ENCODE measurements at regions not wholly inside any gene's neighbourhood (a gene's known extent, or its start where the extent isn't known, plus 50 kb on each side); places are given as distances from the start of the nearest gene placed in this dataset.

DNA sequence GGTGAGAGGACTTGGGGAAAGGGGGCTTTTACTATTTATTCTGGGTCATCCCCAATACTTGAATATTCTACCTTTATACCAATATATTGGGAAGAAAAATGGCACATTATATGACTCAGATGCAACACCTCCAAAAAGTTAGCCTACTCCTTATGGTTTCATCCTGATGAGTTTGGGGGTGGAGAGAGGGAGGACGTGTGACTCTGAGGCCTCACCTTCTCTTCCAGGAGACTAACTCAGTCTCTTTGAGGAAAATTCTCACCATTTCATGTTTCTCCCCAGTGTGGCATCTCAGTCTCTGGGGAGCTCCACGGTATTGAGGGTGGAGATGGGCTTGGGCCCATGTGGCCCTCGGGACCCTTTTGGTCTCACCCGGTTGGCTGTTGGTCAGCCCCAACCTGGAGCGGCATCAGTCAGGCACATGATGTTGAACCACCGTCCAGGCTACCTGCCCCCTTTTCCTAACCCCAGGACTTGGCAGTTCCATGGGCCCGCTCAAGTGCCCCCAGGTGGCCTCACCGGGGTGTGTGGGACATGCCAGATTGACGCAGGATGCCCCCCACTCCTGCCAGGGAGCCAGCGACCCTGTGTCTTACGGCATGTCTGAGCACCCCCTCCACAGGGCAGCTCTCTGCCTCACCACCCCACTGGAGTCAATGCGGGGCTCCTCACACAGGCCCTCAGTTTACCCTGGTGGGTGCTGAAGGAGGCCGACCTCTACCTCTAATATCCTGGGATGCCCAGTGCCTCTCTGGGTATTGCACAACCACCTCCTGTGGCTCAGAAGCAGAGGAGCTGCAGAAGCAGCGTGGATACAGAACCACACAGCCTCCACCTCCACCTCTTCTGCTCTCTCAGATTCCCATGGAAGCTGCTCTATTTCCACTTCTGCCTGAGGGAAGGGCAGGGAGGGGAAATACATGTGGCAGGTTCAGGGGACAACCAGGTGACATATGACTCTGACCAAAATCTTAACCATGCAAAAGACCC, 297.4 kb downstream of the EIPR1 start:
- H3K4me3 Mint-ChIP-seq, result no peak overlapping the region
- H3K36me3 ChIP-seq (ENCODE audit: insufficient read depth, low read length), result no peaks in the 10 kb centered on the region
- no peak for DNase-seq
- ChIA-PET CTCF (no interaction called here), POLR2A (no interaction called here)
- no peak overlapping the region for H3K4me3 ChIP-seq (ENCODE audit: low read length)
- H3K4me1 Mint-ChIP-seq, result no peaks in the 10 kb centered on the region
- H3K27me3 ChIP-seq (ENCODE audit: insufficient read depth, low read length, poor library complexity, severe bottlenecking), result no peaks in the 10 kb centered on the region
- H3K4me1 ChIP-seq (ENCODE audit: insufficient read depth, low read length), result no peaks in the 10 kb centered on the region
- peaks cover 8 to 32% of the 10 kb centered on the region in 2 donors for H3K27me3 Mint-ChIP-seq
- no peaks in the 10 kb centered on the region for H3K9me3 ChIP-seq (ENCODE audit: low read length)
- H3K9me3 Mint-ChIP-seq, result peaks cover 1 to 14% (median 7%) of the 10 kb centered on the region in 5 donors
- no peak overlapping the region for H3K27ac ChIP-seq (ENCODE audit: low read depth, low read length)
- H3K36me3 Mint-ChIP-seq, result peaks cover 0 to 7% (median 0%) of the 10 kb centered on the region in 3 donors
- H3K27ac Mint-ChIP-seq, result no peak overlapping the region

- peaks cover 0 to 7% (median 0%) of the 10 kb centered on the region in 3 donors for H3K36me3 Mint-ChIP-seq
- Histone ChIP-seq H3K27ac (ENCODE audit: low read depth, low read length) (no peak overlapping the region), H3K9me3 (ENCODE audit: low read length) (no peaks in the 10 kb centered on the region), H3K36me3 (ENCODE audit: insufficient read depth, low read length) (no peaks in the 10 kb centered on the region), H3K4me1 (ENCODE audit: insufficient read depth, low read length) (no peaks in the 10 kb centered on the region), H3K4me3 (ENCODE audit: low read length) (no peak overlapping the region), H3K27me3 (ENCODE audit: insufficient read depth, low read length, poor library complexity, severe bottlenecking) (no peaks in the 10 kb centered on the region)
- H3K27ac Mint-ChIP-seq, result no peak overlapping the region
- ChIA-PET POLR2A (no interaction called here), CTCF (no interaction called here)
- no peaks in the 10 kb centered on the region for H3K4me1 Mint-ChIP-seq
- DNase-seq, result no peak
- peaks cover 8 to 38% of the 10 kb centered on the region in 2 donors for H3K27me3 Mint-ChIP-seq
- no peak overlapping the region for H3K4me3 Mint-ChIP-seq
- peaks cover 0 to 9% (median 6%) of the 10 kb centered on the region in 5 donors for H3K9me3 Mint-ChIP-seq
Measured at GRCh38 chr2:3079466-3079865, 298.2 kb downstream of the EIPR1 start.

DNA sequence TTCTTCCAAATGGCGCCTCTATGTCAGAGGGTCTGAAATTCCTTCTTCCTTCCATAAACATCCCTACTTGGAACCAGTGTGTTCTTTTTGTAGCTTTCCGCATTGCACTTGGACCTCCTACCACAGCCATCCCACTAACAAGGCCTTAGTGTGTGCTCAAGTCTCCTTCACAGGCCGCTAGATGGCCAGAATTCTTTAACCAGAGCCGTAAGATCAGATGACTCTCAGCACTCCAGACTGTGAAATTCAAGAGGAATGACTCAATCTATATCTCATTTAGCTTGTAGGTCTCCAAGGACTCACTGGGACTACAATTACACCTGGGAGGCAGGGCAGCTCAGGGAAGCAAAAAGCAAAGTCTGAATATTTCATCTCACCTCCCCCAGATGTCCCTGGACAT, 298.9 kb downstream of the EIPR1 start:
- H3K4me1 ChIP-seq (ENCODE audit: insufficient read depth, low read length), result no peaks in the 10 kb centered on the region
- Mint-ChIP-seq H3K36me3 (peaks cover 0 to 6% (median 0%) of the 10 kb centered on the region in 3 donors), H3K4me1 (no peaks in the 10 kb centered on the region), H3K27me3 (peaks cover 6 to 36% of the 10 kb centered on the region in 2 donors), H3K4me3 (no peak overlapping the region), H3K9me3 (peaks cover 0 to 8% (median 4%) of the 10 kb centered on the region in 5 donors), H3K27ac (no peak overlapping the region)
- H3K4me3 ChIP-seq (ENCODE audit: low read length), result no peak overlapping the region
- POLR2A ChIA-PET, result no interaction called here
- no peaks in the 10 kb centered on the region for H3K9me3 ChIP-seq (ENCODE audit: low read length)
- no peak for DNase-seq
- no peak overlapping the region for H3K27ac ChIP-seq (ENCODE audit: low read depth, low read length)
- CTCF ChIA-PET, result no interaction called here
- no peaks in the 10 kb centered on the region for H3K36me3 ChIP-seq (ENCODE audit: insufficient read depth, low read length)
- H3K27me3 ChIP-seq (ENCODE audit: insufficient read depth, low read length, poor library complexity, severe bottlenecking), result no peaks in the 10 kb centered on the region

DNA sequence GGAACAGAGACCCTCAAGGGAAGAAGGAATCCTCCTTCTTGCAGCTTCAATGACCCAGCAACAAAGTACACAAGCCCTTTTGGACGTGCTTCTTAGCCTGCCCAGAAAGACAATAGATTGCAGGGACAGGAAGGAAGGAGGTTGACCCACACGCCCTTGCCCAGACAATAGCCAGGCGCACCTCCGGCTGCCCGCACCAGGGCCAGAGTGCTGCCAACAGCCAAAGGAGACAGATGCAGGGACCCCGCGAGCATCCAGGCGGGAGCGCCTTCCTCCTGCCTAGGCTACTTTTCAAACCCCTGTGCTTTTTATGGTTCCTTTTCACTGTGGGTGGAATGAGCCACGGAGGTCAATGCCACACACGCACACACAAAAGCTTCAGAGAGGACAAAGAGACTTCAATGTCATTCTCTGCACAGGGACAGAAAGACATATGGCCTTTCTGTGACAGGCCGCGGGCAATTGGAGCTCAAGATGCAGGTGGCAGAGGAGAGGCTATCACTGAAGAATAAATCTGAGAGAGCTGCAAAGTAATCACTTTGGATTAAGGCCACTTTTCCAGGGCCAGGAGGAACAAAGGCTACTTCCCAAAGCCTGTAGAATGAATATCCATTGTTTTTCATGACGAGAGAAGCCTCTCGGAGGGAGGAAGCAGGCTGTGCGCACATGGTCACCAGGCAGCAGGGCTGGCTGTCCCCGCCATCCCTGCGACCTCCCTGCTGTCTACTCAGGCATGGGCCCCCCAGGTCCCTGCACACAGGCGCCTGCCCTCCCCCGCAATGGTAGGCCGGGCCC, 300.6 kb downstream of the EIPR1 start:
- no peaks in the 10 kb centered on the region for H3K36me3 Mint-ChIP-seq
- POLR2A ChIA-PET, result no interaction called here
- Histone ChIP-seq H3K27ac (ENCODE audit: low read depth, low read length) (no peak overlapping the region), H3K4me1 (ENCODE audit: insufficient read depth, low read length) (no peaks in the 10 kb centered on the region), H3K9me3 (ENCODE audit: low read length) (no peaks in the 10 kb centered on the region), H3K27me3 (ENCODE audit: insufficient read depth, low read length, poor library complexity, severe bottlenecking) (no peaks in the 10 kb centered on the region), H3K36me3 (ENCODE audit: insufficient read depth, low read length) (no peaks in the 10 kb centered on the region), H3K4me3 (ENCODE audit: low read length) (no peak overlapping the region)
- H3K9me3 Mint-ChIP-seq, result peaks cover 0 to 6% (median 0%) of the 10 kb centered on the region in 5 donors
- no peaks in the 10 kb centered on the region for H3K4me1 Mint-ChIP-seq
- no peak overlapping the region for H3K27ac Mint-ChIP-seq
- H3K27me3 Mint-ChIP-seq, result peaks cover 3 to 31% of the 10 kb centered on the region in 2 donors
- no peak for DNase-seq
- CTCF ChIA-PET, result no interaction called here
- no peak overlapping the region for H3K4me3 Mint-ChIP-seq

DNA sequence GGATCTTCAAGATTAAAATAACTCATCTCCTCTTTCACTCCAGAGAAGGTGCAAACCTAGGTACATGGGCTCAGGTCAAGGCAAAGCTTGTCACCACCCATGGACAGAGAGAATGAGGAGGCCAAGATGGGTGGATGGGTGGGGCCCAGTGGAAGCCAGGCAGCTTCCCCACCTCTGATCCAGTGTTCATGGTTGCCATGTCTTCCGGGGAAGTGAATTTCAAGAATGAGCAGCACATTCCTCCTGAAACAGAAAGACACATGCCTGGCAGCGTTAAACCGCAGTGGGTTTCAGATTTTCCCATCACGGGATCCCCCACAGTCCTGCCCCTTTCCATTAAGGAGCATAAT, 301.7 kb downstream of the EIPR1 start:
- H3K36me3 Mint-ChIP-seq, result no peaks in the 10 kb centered on the region
- no peaks in the 10 kb centered on the region for H3K36me3 ChIP-seq (ENCODE audit: insufficient read depth, low read length)
- DNase-seq, result no peak
- ChIA-PET CTCF (no interaction called here), POLR2A (no interaction called here)
- H3K27ac Mint-ChIP-seq, result no peak overlapping the region
- no peak overlapping the region for H3K4me3 Mint-ChIP-seq
- no peaks in the 10 kb centered on the region for H3K4me1 Mint-ChIP-seq
- no peaks in the 10 kb centered on the region for H3K9me3 ChIP-seq (ENCODE audit: low read length)
- peaks cover 3 to 21% of the 10 kb centered on the region in 2 donors for H3K27me3 Mint-ChIP-seq
- H3K4me1 ChIP-seq (ENCODE audit: insufficient read depth, low read length), result no peaks in the 10 kb centered on the region
- H3K27ac ChIP-seq (ENCODE audit: low read depth, low read length), result no peak overlapping the region
- no peak overlapping the region for H3K4me3 ChIP-seq (ENCODE audit: low read length)
- no peaks in the 10 kb centered on the region for H3K27me3 ChIP-seq (ENCODE audit: insufficient read depth, low read length, poor library complexity, severe bottlenecking)
- H3K9me3 Mint-ChIP-seq, result peaks cover 0 to 5% (median 0%) of the 10 kb centered on the region in 5 donors

GRCh38 chr2:3075316-3075990, 302.2 kb downstream of the EIPR1 start:
- CTCF ChIA-PET, result no interaction called here
- H3K27ac ChIP-seq (ENCODE audit: low read depth, low read length), result no peak overlapping the region
- H3K36me3 ChIP-seq (ENCODE audit: insufficient read depth, low read length), result no peaks in the 10 kb centered on the region
- Mint-ChIP-seq H3K36me3 (no peaks in the 10 kb centered on the region), H3K27me3 (peaks cover 3 to 16% of the 10 kb centered on the region in 2 donors), H3K4me1 (no peaks in the 10 kb centered on the region), H3K9me3 (peaks cover 0 to 2% (median 0%) of the 10 kb centered on the region in 5 donors), H3K27ac (no peak overlapping the region), H3K4me3 (no peak overlapping the region)
- POLR2A ChIA-PET, result no interaction called here
- H3K4me3 ChIP-seq (ENCODE audit: low read length), result no peak overlapping the region
- no peaks in the 10 kb centered on the region for H3K27me3 ChIP-seq (ENCODE audit: insufficient read depth, low read length, poor library complexity, severe bottlenecking)
- DNase-seq, result no peak
- no peaks in the 10 kb centered on the region for H3K9me3 ChIP-seq (ENCODE audit: low read length)
- no peaks in the 10 kb centered on the region for H3K4me1 ChIP-seq (ENCODE audit: insufficient read depth, low read length)

DNA sequence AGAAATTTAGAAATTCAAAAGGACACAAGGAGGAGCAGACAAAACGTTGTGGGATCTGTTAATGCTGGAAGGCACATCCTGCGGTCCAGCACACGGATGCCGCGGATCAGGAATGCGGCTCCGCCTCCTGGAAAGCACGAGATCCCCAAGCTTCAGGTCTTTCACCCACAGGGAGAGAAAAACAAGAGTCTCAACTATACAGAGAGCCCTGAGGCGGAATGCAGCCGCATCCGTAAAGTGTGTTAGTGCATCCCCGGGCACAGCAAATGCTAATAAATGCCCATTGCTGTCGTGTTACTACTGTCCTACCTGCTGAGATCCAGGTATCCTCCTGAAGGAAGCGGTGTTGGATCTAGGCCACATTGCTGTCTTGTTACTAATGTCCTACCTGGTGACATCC, 303.9 kb downstream of the EIPR1 start:
- Mint-ChIP-seq H3K36me3 (no peaks in the 10 kb centered on the region), H3K27me3 (peaks cover 2 to 15% of the 10 kb centered on the region in 2 donors), H3K27ac (no peak overlapping the region), H3K4me1 (no peaks in the 10 kb centered on the region), H3K9me3 (peaks cover 0 to 2% (median 0%) of the 10 kb centered on the region in 5 donors), H3K4me3 (no peak overlapping the region)
- Histone ChIP-seq H3K9me3 (ENCODE audit: low read length) (no peaks in the 10 kb centered on the region), H3K4me3 (ENCODE audit: low read length) (no peak overlapping the region), H3K36me3 (ENCODE audit: insufficient read depth, low read length) (no peaks in the 10 kb centered on the region), H3K4me1 (ENCODE audit: insufficient read depth, low read length) (no peaks in the 10 kb centered on the region), H3K27me3 (ENCODE audit: insufficient read depth, low read length, poor library complexity, severe bottlenecking) (no peaks in the 10 kb centered on the region), H3K27ac (ENCODE audit: low read depth, low read length) (no peak overlapping the region)
- ChIA-PET CTCF (no interaction called here), POLR2A (no interaction called here)
- DNase-seq, result no peak
